ENCODE measurements at regions not wholly inside any gene's neighbourhood (a gene's known extent, or its start where the extent isn't known, plus 50 kb on each side); places are given as distances from the start of the nearest gene placed in this dataset.

DNA sequence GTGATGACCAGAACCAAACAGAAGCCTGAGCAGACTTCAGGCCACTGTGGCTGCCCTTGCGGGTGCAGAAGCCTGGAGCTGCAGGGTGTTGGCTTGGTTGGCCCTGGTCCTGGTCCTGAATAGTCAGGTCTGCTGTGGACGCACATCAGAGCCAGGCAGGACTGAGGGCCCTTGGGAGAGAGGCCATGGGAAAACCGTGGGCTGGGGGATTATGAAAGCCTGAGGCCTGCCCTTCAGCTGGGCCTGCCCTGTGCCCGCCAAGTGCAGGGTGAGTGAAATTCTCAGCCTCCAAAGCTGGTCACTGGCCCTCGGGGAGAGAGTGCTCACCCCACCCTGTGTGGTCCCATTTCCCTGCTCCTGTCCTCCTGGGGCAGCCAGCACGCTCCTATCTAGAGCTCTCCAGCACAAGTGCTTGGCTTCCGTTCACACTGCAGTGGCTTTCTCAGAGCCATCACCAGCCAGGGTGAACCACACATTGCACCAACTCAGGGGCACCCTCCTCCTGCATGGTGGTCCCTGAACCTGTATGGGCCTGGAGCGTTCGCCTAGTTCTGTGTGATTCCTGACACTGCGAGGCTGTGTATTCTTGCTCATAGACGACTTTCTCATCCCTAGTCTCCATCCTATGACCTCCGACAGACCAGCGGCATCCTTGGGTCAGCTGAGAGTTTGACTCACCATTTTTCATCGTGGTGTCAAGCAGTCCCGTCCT, 146.1 kb downstream of the TTLL2 start:
- CTCF ChIA-PET = no interaction called here
- POLR2A ChIA-PET (ENCODE audit: low non-redundant PET) = no interaction called here
- no peak for DNase-seq (ENCODE audit: low spot score)
- Histone ChIP-seq H3K36me3 (ENCODE audit: insufficient read depth, low read length, poor library complexity, severe bottlenecking) (no peaks in the 10 kb centered on the region), H3K4me3 (ENCODE audit: low read depth, low read length, poor library complexity, severe bottlenecking) (no peak overlapping the region), H3K9me3 (ENCODE audit: low read depth, low read length, poor library complexity, severe bottlenecking) (no peaks in the 10 kb centered on the region), H3K4me1 (ENCODE audit: insufficient read depth, low read length, poor library complexity, severe bottlenecking) (peaks cover 7% of the 10 kb centered on the region), H3K27me3 (replicated peaks; ENCODE audit: insufficient read depth, low read depth, low read length, poor library complexity) (no peaks in the 10 kb centered on the region), H3K27ac (ENCODE audit: low read depth, low read length, poor library complexity, severe bottlenecking) (no peak overlapping the region)
- no peak for TF ChIP-seq EZH2 (IDR thresholded peaks at IDR 0.05; ENCODE audit: borderline replicate concordance, low read depth, low read length, poor library complexity, severe bottlenecking)
- TF ChIP-seq, protein P1, sequence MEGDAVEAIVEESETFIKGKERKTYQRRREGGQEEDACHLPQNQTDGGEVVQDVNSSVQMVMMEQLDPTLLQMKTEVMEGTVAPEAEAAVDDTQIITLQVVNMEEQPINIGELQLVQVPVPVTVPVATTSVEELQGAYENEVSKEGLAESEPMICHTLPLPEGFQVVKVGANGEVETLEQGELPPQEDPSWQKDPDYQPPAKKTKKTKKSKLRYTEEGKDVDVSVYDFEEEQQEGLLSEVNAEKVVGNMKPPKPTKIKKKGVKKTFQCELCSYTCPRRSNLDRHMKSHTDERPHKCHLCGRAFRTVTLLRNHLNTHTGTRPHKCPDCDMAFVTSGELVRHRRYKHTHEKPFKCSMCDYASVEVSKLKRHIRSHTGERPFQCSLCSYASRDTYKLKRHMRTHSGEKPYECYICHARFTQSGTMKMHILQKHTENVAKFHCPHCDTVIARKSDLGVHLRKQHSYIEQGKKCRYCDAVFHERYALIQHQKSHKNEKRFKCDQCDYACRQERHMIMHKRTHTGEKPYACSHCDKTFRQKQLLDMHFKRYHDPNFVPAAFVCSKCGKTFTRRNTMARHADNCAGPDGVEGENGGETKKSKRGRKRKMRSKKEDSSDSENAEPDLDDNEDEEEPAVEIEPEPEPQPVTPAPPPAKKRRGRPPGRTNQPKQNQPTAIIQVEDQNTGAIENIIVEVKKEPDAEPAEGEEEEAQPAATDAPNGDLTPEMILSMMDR (conservative IDR thresholded peaks at IDR 0.05; ENCODE audit: low read depth, low read length) = no peak
- intact Hi-C loops (cut with micrococcal nuclease; ENCODE audit: unreplicated experiment) = no loop called here
- BruUV-seq (replicated peaks) = no TSS peak

DNA sequence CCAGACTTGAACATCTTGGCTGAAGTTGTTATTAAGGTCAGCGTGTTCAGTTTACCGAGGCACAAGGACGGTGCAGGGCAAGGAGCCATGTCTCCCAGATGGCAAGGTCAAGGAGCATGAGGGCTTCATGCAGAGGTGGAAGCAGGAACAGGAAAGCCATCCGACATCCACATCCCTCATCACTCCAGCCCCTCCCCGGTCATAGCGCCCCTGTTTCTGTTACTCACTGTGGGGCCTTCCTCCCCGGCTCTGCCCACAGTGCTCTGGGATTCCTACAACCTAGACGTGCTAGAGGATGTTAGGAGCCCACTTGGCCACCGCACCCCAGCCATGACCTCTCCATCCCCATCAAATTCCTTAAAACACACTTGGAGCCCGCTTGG, 146.7 kb downstream of the TTLL2 start:
- no peak overlapping the region for H3K4me3 ChIP-seq (ENCODE audit: low read depth, low read length, poor library complexity, severe bottlenecking)
- no TSS peak for BruUV-seq (replicated peaks)
- intact Hi-C loops (cut with micrococcal nuclease; ENCODE audit: unreplicated experiment) = no loop called here
- no peaks in the 10 kb centered on the region for H3K9me3 ChIP-seq (ENCODE audit: low read depth, low read length, poor library complexity, severe bottlenecking)
- no peak for TF ChIP-seq EZH2 (IDR thresholded peaks at IDR 0.05; ENCODE audit: borderline replicate concordance, low read depth, low read length, poor library complexity, severe bottlenecking)
- TF ChIP-seq, protein P1 (conservative IDR thresholded peaks at IDR 0.05; ENCODE audit: low read depth, low read length) = no peak
- POLR2A ChIA-PET (ENCODE audit: low non-redundant PET) = no interaction called here
- no peaks in the 10 kb centered on the region for H3K36me3 ChIP-seq (ENCODE audit: insufficient read depth, low read length, poor library complexity, severe bottlenecking)
- H3K27ac ChIP-seq (ENCODE audit: low read depth, low read length, poor library complexity, severe bottlenecking) = no peak overlapping the region
- CTCF ChIA-PET = no interaction called here
- no peak for DNase-seq (ENCODE audit: low spot score)
- H3K4me1 ChIP-seq (ENCODE audit: insufficient read depth, low read length, poor library complexity, severe bottlenecking) = peaks cover 7% of the 10 kb centered on the region
- no peaks in the 10 kb centered on the region for H3K27me3 ChIP-seq (replicated peaks; ENCODE audit: insufficient read depth, low read depth, low read length, poor library complexity)

DNA sequence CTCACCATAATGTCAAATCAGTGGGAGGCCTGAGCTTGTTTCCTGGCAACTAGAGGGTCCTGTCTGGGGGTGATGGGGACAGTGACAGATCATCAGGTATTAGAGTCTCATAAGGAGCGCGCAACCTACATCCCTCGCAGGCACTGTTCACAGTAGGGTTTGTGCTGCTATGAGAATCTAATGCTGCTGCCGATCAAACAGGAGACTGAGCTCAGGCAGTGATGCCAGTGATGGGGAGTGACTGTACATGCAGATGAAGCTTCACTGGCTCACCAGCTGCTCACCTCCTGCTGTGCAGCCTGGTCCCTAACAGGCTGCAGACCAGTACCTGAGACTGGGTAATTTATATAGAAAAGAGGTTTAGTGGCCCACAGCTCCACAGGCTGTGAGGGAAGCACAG, 147.3 kb downstream of the TTLL2 start:
- Histone ChIP-seq H3K9me3 (ENCODE audit: low read depth, low read length, poor library complexity, severe bottlenecking) (no peaks in the 10 kb centered on the region), H3K36me3 (ENCODE audit: insufficient read depth, low read length, poor library complexity, severe bottlenecking) (no peaks in the 10 kb centered on the region), H3K4me1 (ENCODE audit: insufficient read depth, low read length, poor library complexity, severe bottlenecking) (peaks cover 7% of the 10 kb centered on the region), H3K27me3 (replicated peaks; ENCODE audit: insufficient read depth, low read depth, low read length, poor library complexity) (no peaks in the 10 kb centered on the region), H3K27ac (ENCODE audit: low read depth, low read length, poor library complexity, severe bottlenecking) (no peak overlapping the region), H3K4me3 (ENCODE audit: low read depth, low read length, poor library complexity, severe bottlenecking) (no peak overlapping the region)
- intact Hi-C loops (cut with micrococcal nuclease; ENCODE audit: unreplicated experiment) = no loop called here
- POLR2A ChIA-PET (ENCODE audit: low non-redundant PET) = no interaction called here
- CTCF ChIA-PET = no interaction called here
- BruUV-seq (replicated peaks) = no TSS peak
- TF ChIP-seq, protein P1 (conservative IDR thresholded peaks at IDR 0.05; ENCODE audit: low read depth, low read length) = no peak
- TF ChIP-seq EZH2 (IDR thresholded peaks at IDR 0.05; ENCODE audit: borderline replicate concordance, low read depth, low read length, poor library complexity, severe bottlenecking) = no peak
- no peak for DNase-seq (ENCODE audit: low spot score)

Measured in A673 (cell line).